Liver (tissue), 8 donors: ENCODE measurements at regions not wholly inside any gene's neighbourhood (a gene's known extent, or its start where the extent isn't known, plus 50 kb on each side); places are given as distances from the start of the nearest gene placed in this dataset.

ENCODE experiments used
- DNase-seq: peaks from one replicate; pipeline ENCODE4 v3.0.0-alpha.2; 2017; ENCODE audit warnings: low spot score
- H3K27ac ChIP-seq, 2 donors: one replicate each; pipeline ENCODE4 v1.7.0; 2013; ENCODE audit warnings: inconsistent platforms in 2 of 2, low read length in 2 of 2, control low read depth in 1 of 2, low read depth in 1 of 2, mild to moderate bottlenecking in 1 of 2
- H3K27me3 ChIP-seq, 4 donors: one replicate each; pipeline versions ENCODE4 v1.6.1 to v1.7.0; 2013; ENCODE audit warnings: low read length in 3 of 4, inconsistent platforms in 1 of 4, mild to moderate bottlenecking in 1 of 4, moderate library complexity in 1 of 4; ENCODE audit not compliant: control insufficient read depth in 4 of 4, insufficient read depth in 4 of 4
- H3K36me3 ChIP-seq, 4 donors: one replicate each; pipeline versions ENCODE4 v1.6.1 to v1.7.0; 2013; ENCODE audit warnings: low read length in 3 of 4, mild to moderate bottlenecking in 3 of 4, low read depth in 1 of 4, moderate library complexity in 1 of 4; ENCODE audit not compliant: control insufficient read depth in 4 of 4, insufficient read depth in 3 of 4
- H3K4me1 ChIP-seq, 4 donors: one replicate each; pipeline versions ENCODE4 v1.6.1 to v1.7.0; 2013; ENCODE audit warnings: low read length in 3 of 4, mild to moderate bottlenecking in 3 of 4, moderate library complexity in 1 of 4; ENCODE audit not compliant: control insufficient read depth in 4 of 4, insufficient read depth in 4 of 4
- H3K4me3 ChIP-seq, 3 donors: one replicate each; pipeline versions ENCODE4 v1.6.1 to v1.7.0; 2013; ENCODE audit warnings: low read length in 3 of 3, control low read depth in 1 of 3, low read depth in 1 of 3, mild to moderate bottlenecking in 1 of 3
- H3K9ac ChIP-seq, 2 donors: one replicate each; pipeline ENCODE4 v1.7.0; 2013; ENCODE audit warnings: low read length in 2 of 2, mild to moderate bottlenecking in 2 of 2, moderate library complexity in 2 of 2, control low read depth in 1 of 2, low read depth in 1 of 2
- H3K9me3 ChIP-seq, 4 donors: one replicate each; pipeline versions ENCODE4 v1.6.1 to v1.7.0; 2013; ENCODE audit warnings: low read length in 3 of 4; ENCODE audit not compliant: control insufficient read depth in 4 of 4
- ATF3 ChIP-seq: IDR thresholded peaks from 2 replicates; pipeline ENCODE4 v1.6.1; 2016; ENCODE audit warnings: antibody characterized with exemption
- CTCF ChIP-seq: fragments of 150-350 bp; IDR thresholded peaks from 2 replicates; pipeline ENCODE4 v1.5.1; 2017; ENCODE audit warnings: improper control_type of control experiment, low read depth, low read length; ENCODE audit not compliant: missing input control
- EGR1 ChIP-seq, 2 donors: IDR thresholded peaks; 2 replicates each; pipeline ENCODE4 v1.6.1; 2016 to 2018; ENCODE audit warnings: antibody characterized with exemption in 2 of 2, low read depth in 2 of 2
- FOXA1 ChIP-seq: IDR thresholded peaks from 2 replicates; pipeline ENCODE4 v1.6.1; 2016; ENCODE audit warnings: antibody characterized with exemption
- FOXA2 ChIP-seq: IDR thresholded peaks from 2 replicates; pipeline ENCODE4 v1.6.1; 2016; ENCODE audit warnings: antibody characterized with exemption
- HNF4A ChIP-seq, 2 donors: conservative IDR thresholded peaks; 2 replicates each; pipeline ENCODE4 v1.6.1; 2016; ENCODE audit warnings: antibody characterized with exemption in 2 of 2, mild to moderate bottlenecking in 2 of 2
- HNF4G ChIP-seq: IDR thresholded peaks from 2 replicates; pipeline ENCODE4 v1.6.1; 2016; ENCODE audit warnings: antibody characterized with exemption
- JUND ChIP-seq, 2 donors: IDR thresholded peaks; 2 replicates each; pipeline ENCODE4 v1.6.1; 2016; ENCODE audit warnings: antibody characterized with exemption in 2 of 2
- MAX ChIP-seq: IDR thresholded peaks from 2 replicates; pipeline ENCODE4 v1.6.1; 2016; ENCODE audit warnings: antibody characterized with exemption
- RAD21 ChIP-seq, 2 donors: IDR thresholded peaks; 2 replicates each; pipeline ENCODE4 v1.6.1; 2016; ENCODE audit warnings: antibody characterized with exemption in 2 of 2, mild to moderate bottlenecking in 2 of 2
- REST ChIP-seq: IDR thresholded peaks from 2 replicates; pipeline ENCODE4 v1.6.1; 2016; ENCODE audit warnings: antibody characterized with exemption, mild to moderate bottlenecking
- RXRA ChIP-seq, 2 donors: IDR thresholded peaks; 2 replicates each; pipeline ENCODE4 v1.6.1; 2017 to 2018; ENCODE audit warnings: antibody characterized with exemption in 2 of 2, mild to moderate bottlenecking in 1 of 2
- SP1 ChIP-seq: IDR thresholded peaks from 2 replicates; pipeline ENCODE4 v1.6.1; 2018; ENCODE audit warnings: antibody characterized with exemption, mild to moderate bottlenecking
- TAF1 ChIP-seq: conservative IDR thresholded peaks from 2 replicates; pipeline ENCODE4 v1.6.1; 2016; ENCODE audit warnings: antibody characterized with exemption, mild to moderate bottlenecking
- YY1 ChIP-seq: IDR thresholded peaks from 2 replicates; pipeline ENCODE4 v1.6.1; 2016; ENCODE audit warnings: antibody characterized with exemption, mild to moderate bottlenecking
- ZBTB33 ChIP-seq: IDR thresholded peaks from 2 replicates; pipeline ENCODE4 v1.6.1; 2016; ENCODE audit warnings: antibody characterized with exemption
- WGBS: extraction: QIAGEN DNeasy Blood & Tissue Kit; methylation state at CpG from one replicate; pipeline ENCODE4 v1.1.7; 2013; 5-methylcytosine and 5-hydroxymethylcytosine counted together
- donor health status: healthy.
- donor health status: healthy.
- donor health status: healthy.
- donor health status: healthy.
- donor health status: healthy.

GRCh38 chr2:107697385-107697784 is 129.3 kb upstream of the RGPD4 start:
- no peak for TF ChIP-seq JUND (IDR thresholded peaks at IDR 0.05)
- TF ChIP-seq TAF1, result no peak
- Histone ChIP-seq H3K4me3 (no peak overlapping the region), H3K9ac (no peak overlapping the region), H3K27ac (no peak overlapping the region), H3K4me1 (no peaks in the 10 kb centered on the region), H3K9me3 (no peaks in the 10 kb centered on the region), H3K27me3 (peaks cover 0 to 4% (median 0%) of the 10 kb centered on the region in 4 donors), H3K36me3 (no peaks in the 10 kb centered on the region)
- DNase-seq, result no peak

- no peak for TF ChIP-seq MAX
- TF ChIP-seq YY1, result no peak
- TF ChIP-seq RAD21 (IDR thresholded peaks at IDR 0.05), result no peak
- TF ChIP-seq HNF4A (conservative IDR thresholded peaks at IDR 0.05), result no peak
- TF ChIP-seq JUND (IDR thresholded peaks at IDR 0.05), result no peak
- no peak for TF ChIP-seq CTCF
- Histone ChIP-seq H3K27ac (no peak overlapping the region), H3K36me3 (no peaks in the 10 kb centered on the region), H3K9ac (no peak overlapping the region), H3K4me3 (no peak overlapping the region), H3K27me3 (peaks cover 0 to 4% (median 0%) of the 10 kb centered on the region in 4 donors), H3K4me1 (no peaks in the 10 kb centered on the region), H3K9me3 (no peaks in the 10 kb centered on the region)
- 59% methylated on average over 3 of the region's 3 CpGs for WGBS
- no peak for DNase-seq
These were observed 127.8 kb upstream of the RGPD4 start for GRCh38 chr2:107698861-107699260.

GRCh38 chr2:107700073-107700472 is 126.6 kb upstream of the RGPD4 start:
- Histone ChIP-seq H3K4me3 (no peak overlapping the region), H3K36me3 (no peaks in the 10 kb centered on the region), H3K27me3 (peaks cover 0 to 4% (median 0%) of the 10 kb centered on the region in 4 donors), H3K4me1 (no peaks in the 10 kb centered on the region), H3K9me3 (no peaks in the 10 kb centered on the region), H3K9ac (no peak overlapping the region), H3K27ac (no peak overlapping the region)
- no peak for TF ChIP-seq CTCF
- no peak for TF ChIP-seq RXRA (IDR thresholded peaks at IDR 0.05)
- TF ChIP-seq TAF1, result no peak
- TF ChIP-seq HNF4A (conservative IDR thresholded peaks at IDR 0.05), result no peak
- no peak for TF ChIP-seq ATF3
- no peak for TF ChIP-seq RAD21 (IDR thresholded peaks at IDR 0.05)
- no peak for TF ChIP-seq ZBTB33
- TF ChIP-seq FOXA2, result no peak
- TF ChIP-seq FOXA1, result no peak
- TF ChIP-seq REST, result no peak
- TF ChIP-seq EGR1 (IDR thresholded peaks at IDR 0.05; ENCODE audit: low read depth in 2 of 2), result no peak
- TF ChIP-seq HNF4G, result no peak
- no peak for TF ChIP-seq JUND (IDR thresholded peaks at IDR 0.05)
- no peak for TF ChIP-seq SP1
- no peak for TF ChIP-seq MAX
- no peak for DNase-seq
- 84% methylated on average over 1 of the region's 1 CpG for WGBS
